ENCODE measurements at regions not wholly inside any gene's neighbourhood (a gene's known extent, or its start where the extent isn't known, plus 50 kb on each side); places are given as distances from the start of the nearest gene placed in this dataset.

DNA sequence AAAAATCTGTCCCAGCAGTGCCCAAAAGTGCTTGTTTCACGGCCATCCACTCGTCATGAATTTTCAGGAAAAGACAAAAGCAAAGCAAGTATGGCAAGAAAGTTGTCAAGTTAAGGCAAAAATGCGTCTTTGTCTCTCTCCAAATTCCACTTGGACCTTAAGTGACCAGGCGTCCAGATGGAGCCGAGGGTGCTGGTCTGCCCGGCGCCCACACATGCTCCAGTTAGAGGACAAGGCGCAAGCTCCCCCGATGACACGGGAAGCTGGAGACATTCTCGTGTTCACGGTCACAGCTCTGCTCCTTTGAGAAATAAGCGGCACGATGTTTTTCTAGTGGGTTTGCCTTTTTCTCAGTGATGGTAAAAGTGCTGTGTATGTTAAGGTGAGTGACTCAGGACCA is 219.0 kb downstream of the BRD1 start:
- no peak for DNase-seq (ENCODE audit: low spot score)
- FAIRE-seq = no peak

- no peak for FAIRE-seq
- DNase-seq (ENCODE audit: low spot score) = no peak
These were observed 219.4 kb downstream of the BRD1 start for GRCh38 chr22:49608228-49608627.

DNA sequence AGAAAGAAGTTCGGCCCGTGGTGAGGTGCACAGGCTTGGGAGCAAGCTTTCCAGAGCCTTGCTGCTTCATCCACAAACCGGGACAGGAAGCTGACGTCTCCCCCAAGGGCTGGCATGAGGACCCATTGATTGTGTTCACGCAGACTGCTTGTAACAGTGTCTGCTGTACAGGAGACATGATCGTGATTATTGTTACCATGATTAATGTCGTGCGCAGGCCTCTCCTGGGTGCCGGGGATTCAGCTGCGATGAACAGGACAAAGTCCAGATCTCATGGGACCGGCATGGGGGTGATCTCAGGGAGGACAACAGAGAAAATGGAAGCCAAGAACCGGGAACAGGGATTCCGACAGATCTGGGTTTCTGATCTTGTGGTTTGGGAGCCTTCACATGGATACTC is 219.9 kb downstream of the BRD1 start:
- FAIRE-seq (no peak), DNase-seq (ENCODE audit: low spot score) (no peak)

DNA sequence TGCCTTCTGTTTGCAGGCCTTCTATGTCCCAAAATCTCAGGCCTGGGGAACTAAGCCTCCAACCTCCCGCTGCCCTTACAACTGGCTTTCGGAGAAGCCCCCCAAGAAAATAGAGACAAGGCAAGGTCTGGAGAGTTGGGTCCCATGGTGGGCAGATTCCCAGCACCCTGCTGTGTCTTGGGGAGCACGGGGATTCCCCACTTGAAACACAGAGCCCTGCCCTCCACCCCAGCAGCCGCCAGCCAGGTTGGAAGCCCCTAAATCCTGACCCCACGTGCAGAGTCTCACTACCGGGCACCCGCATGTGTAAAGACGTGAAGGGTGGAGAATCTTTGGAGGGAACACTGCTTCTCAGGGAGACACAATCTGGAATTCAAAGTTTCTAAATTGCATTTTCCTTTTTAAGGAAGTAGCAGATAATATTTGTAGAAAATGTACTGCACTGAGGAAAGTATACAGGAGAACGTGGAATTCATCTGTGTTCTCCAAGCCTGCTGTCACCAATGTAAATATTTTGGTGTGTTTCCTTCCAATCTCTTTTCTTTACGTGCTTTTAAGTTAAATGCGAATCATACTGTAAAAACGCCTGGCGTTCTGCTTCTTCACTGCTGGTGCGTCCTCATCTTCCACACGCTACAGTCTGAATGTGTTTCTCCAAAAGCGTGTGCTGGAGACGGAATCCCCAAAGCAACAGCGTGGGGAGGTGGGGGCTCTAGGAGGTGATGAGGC is 220.9 kb downstream of the BRD1 start:
- FAIRE-seq = no peak
- DNase-seq (ENCODE audit: low spot score) = no peak

DNA sequence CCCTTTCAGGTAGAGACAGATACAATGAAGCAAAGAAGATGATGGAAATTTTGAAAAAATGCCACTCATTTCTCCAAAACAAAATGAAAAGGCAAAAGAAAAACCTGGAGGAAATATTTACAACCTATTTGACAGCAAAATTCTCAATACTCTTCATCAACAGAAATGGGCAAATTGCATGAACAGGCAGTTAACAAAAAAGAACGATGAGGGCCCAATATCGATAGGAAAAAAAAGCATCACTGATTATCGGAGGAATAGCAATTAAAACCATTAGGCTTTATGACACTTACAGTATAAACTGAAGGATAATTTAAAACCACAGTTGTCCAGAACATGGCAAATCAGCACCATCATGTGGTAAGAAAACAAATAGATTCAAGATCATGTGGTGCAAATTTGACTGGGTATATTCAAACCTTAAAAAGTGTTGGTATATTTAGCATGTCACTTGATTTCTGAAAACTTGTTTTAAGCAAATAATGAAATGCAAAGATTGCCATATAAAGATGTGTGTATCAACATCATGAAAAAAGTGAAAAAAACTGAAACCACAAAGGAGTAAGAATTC is 222.9 kb downstream of the BRD1 start:
- no peak for DNase-seq (ENCODE audit: low spot score)
- FAIRE-seq = no peak

DNA sequence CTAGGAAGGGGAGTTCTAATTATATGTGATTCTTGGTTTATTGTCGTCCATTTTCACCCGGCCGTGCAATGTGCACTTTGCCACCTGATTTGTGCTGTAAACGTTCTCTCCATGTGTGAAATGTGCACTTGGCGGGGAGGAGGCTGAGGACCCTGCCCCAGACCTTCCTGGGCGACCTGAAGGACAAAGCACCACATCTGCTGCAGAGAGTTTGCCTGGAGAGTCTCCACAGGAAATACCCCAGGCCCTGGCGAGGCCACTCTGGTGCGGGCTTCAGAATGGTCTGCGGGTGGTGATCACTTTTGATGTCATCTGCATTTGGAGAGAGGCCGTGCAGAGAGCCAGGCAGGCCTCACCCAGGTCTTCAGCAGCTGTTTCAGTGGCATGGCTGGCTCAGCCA is 224.7 kb downstream of the BRD1 start:
- DNase-seq (ENCODE audit: low spot score) (no peak), FAIRE-seq (no peak)

DNA sequence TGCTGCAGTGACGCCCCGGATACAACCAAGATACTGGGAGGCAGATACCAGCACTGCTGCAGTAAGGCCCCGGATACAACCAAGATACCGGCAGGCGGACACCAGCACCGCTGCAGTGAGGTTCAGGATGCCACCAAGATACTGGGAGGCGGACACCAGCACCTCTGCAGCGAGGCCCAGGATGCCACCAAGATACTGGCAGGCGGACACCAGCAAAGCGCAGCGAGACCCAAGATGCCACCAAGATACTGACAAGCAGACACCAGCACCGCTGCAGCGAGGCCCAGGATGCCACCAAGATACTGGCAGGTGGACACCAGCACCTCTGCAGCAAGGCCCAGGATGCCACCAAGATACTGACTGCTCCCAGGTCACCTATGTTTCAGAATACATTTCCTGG is 225.2 kb downstream of the BRD1 start:
- FAIRE-seq = no peak
- DNase-seq (ENCODE audit: low spot score) = no peak

DNA sequence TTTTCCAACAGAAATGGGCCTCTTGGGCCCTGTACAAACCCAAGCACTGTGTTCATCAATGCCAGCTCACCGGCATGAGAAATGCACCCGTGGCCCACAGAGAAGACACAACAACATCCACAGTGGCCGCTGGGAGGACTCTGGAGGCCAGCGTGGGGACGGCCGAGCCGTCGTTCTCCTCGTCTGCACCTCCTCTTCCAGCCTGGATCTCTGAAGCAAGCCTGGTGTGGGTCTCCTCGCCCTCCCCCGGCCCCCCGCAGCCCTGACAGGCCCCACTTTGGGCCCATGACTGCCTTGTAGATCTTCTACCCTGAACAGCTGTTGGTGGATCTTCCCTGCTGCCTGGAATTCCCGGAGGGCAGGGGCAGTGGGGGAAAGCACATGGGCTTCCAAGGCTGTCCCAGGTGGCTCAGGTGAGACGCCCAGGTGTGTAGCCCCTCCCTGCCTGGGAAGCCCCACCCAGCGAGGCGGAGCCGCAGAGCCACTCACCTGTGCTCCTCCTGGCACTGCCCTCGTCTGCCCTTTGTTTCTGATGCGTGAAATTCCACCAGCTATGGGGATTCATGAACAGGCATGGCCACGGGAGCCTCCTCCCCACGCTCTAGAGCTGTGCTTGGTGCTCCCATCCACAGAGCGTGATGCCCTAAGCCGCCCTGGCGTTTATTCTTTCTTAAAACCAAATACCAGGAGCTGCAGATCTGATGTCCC is 225.9 kb downstream of the BRD1 start:
- no peak for FAIRE-seq
- no peak for DNase-seq (ENCODE audit: low spot score)

DNA sequence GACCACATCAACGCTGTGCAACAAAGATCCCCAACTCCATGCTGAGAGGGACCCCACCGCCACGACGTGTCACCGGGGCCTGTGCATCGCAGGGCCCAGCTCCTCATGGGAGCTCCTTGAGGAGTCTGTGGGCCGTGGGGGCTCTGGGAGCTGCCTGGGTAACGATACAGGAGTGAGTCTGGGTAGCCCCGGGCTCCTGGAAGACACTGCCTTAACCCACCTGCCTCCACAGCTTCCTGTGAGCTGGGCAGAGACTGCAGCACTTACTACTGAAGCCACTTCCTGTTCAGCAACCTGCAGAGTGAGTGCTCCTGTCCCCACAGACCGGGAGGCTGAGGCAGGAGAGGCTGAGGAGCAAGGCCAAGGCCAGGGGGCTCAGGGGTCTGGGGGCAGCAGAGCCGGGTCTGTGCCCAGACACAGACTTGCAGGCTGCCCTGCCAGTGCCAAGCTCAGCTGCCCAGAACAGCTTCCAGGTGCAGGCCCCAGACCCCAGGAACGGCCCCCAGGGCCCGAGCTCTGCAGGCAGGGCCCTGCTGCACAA is 226.7 kb downstream of the BRD1 start:
- FAIRE-seq = no peak

GRCh38 chr22:49600468-49600867 is 227.2 kb downstream of the BRD1 start:
- FAIRE-seq (no peak), DNase-seq (ENCODE audit: low spot score) (no peak)

More for the DNA sequence above, 226.7 kb downstream of the BRD1 start:
- no peak for DNase-seq (ENCODE audit: low spot score)

DNA sequence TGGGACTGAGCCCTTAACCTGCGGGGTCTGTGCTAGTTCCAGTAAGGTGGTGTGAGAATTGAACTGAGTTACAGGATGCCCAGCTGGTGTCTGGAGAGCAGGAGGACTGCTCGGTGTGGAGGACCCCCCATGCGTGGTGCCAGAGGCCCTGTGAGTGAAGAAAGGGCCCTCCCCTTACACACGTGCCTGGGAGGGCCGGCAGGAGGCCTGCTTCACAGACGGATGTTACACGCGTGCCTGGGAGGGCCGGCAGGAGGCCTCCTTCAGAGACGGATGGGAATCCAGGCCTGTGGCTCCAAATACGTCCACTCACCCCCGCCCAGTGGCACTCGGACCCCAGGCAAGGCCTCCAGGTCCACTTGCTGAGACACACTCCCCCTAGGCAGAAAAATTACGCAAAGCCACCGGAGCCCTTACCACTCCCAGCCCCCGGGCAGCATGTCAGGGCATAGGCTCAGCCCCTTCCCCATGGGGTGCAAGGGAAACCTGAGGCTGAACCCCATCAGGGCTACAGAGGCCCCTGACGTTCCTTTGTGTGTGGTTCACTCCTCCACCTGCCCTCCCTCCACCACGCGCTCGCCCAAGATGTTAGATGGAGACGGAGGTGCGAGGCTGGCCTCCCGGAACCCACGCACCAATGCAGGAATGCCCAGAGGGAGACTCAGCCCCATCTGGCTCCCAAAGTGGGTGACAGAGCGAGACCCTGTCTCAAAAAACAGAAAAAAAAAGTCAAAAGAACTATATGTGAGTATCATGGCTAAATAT is 227.8 kb downstream of the BRD1 start:
- FAIRE-seq = no peak
- DNase-seq (ENCODE audit: low spot score) = no peak

DNA sequence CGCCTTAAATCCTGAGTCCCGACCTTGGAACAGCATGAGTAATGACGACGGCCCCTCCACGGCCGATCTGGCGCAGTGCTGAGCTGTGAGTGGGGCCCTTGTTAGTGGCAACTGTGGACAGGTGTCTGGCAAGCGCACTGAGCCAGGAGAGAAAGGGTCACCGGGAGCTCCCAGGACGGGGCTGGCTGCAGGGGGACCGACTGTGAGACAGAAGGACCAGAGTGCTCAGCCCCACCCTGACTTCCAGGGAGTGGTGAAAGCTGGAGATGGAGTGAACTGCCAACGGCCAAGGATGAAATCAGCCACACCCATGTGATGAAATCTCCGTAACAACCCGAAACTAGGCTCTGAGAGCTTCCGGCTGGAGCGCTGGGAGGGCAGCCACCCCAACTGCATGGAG is 228.6 kb downstream of the BRD1 start:
- FAIRE-seq (no peak), DNase-seq (ENCODE audit: low spot score) (no peak)

DNA sequence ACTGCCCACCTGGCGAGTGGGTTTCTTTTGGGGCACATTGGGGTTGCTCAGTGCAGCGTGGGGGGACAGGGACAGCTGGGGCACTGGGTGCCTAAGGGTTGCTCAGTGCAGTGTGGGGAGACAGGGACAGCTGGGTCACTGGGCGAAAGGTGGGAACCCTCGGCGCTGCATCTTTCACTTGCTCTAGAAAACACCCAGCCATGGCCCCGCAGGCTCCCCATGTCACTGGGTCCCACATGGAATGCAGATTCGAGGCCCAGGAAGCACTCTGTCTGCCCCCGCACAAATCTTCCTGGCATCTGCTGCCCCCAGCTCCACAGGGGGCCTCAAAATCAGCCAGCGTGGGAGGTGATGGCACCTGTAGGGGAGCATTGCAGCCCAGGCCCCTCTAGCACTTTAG is 229.3 kb downstream of the BRD1 start:
- FAIRE-seq = no peak

GRCh38 chr22:49597428-49598039 is 230.1 kb downstream of the BRD1 start:
- FAIRE-seq (no peak), DNase-seq (ENCODE audit: low spot score) (no peak)

More for the DNA sequence above, 229.3 kb downstream of the BRD1 start:
- DNase-seq (ENCODE audit: low spot score) = no peak

DNA sequence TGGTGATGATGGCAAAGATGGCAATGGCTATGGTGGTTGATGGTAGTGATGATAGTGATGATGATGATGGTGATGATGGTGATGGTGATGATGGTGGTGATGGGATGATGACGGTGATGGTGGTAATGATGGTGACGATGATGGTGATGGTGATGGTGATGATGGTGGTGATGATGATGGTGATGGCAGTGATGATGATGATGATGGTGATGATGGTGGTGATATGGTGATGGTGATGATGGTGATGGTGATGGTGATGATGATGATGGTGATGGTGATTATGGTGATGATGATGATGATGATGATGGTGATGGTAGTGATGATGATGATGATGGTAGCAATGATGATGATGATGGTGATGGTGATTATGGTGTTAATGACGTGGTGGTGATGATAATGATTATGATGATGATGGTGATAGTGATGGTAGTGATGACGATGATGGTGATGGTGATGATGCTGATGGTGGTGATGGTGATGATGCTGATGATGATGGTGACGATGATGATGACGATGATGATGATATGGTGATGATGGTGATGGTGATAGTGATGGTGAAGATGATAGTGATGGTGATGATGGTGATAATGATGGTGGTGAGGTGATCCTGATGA is 232.1 kb downstream of the BRD1 start:
- DNase-seq (ENCODE audit: low spot score) (no peak), FAIRE-seq (no peak)

DNA sequence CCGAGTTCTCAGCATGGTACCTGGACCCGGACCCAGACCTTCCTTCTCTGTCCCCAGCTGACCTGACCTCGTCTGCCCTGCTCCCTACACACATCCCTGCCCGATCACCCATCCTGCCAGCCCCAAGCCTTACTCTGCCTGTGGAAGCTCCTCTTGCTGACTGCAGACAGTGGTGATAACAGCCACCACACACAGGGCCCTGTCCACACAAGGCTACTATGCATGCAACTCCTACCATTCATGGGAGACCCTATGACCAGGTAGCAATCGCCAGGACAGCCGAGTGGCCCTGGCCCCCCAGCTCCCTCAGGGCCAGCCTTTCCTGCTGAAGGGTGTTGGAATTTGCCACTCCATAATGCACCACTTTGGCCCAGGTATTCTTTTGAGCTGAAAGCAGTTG is 233.6 kb downstream of the BRD1 start:
- FAIRE-seq (no peak), DNase-seq (ENCODE audit: low spot score) (no peak)

DNA sequence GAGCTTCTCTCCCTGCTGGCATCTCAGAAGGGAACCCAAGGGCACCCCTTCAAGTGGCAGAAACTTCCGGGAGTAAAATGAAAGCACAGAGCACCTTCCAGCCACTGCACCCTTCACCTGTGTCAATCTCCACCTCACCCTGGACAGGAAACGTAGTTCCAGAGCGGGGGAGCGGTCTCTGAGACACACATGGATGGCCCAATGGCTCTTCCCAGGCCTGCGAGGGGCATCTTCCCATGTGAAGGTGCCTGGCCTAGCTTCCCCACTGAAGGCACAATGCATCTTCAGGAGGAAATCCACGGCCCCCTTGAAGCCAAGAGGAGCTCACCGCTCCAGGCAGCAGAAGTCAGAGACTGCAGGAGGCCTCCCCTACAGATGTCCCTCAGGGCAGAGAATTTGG is 234.2 kb downstream of the BRD1 start:
- FAIRE-seq (no peak), DNase-seq (ENCODE audit: low spot score) (no peak)

- DNase-seq (ENCODE audit: low spot score) (no peak), FAIRE-seq (no peak)
These were observed 234.7 kb downstream of the BRD1 start for GRCh38 chr22:49592780-49593501.

DNA sequence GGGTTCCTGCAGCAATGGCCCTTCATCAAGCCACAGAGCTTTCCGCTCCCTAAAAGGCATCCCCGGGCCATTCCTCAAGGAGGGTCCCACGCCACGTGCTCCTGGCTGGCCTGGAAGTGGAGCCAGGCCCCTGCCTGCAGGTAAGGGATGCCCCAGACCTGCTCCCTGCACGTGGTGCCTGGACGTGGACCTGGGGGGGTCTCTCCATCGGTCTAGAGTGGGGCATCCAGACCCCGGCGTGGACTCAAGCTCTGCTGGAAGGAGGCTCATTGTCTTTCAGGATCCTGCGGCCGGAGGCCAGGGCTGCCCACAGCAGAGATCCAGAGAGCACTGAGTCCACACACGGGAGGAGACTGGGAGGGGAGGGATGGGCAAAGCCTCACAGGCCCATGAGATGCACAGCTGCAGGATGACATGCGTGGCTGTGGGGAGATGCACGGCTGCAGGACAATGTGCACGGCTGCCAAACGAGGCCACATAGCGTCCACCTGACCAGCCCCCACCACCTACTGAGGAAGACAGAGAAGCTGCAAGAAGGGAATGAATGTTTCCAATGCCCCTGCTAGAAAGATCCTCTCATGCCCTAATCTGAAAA is 236.7 kb downstream of the BRD1 start:
- FAIRE-seq = no peak
- no peak for DNase-seq (ENCODE audit: low spot score)

GRCh38 chr22:49590381-49590780 is 237.3 kb downstream of the BRD1 start:
- FAIRE-seq = no peak

More at GRCh38 chr22:49590381-49590780, 237.3 kb downstream of the BRD1 start:
- DNase-seq (ENCODE audit: low spot score) = no peak

Measured in RCC 7860 (cell line).